HG03103 (cell line): ENCODE measurements at regions not wholly inside any gene's neighbourhood (a gene's known extent, or its start where the extent isn't known, plus 50 kb on each side); places are given as distances from the start of the nearest gene placed in this dataset.
"Not testable (repeated sequence)": the region's sequence is repeated elsewhere in the genome, so short reads cannot be mapped to it uniquely, and the experiment has no call there.

Source experiments
- ATAC-seq: cut with Tn5 transposase; IDR thresholded peaks from one replicate; pipeline ENCODE4 v1.9.1; 2021; ENCODE audit warnings: low read depth; ENCODE audit not compliant: unreplicated experiment

DNA sequence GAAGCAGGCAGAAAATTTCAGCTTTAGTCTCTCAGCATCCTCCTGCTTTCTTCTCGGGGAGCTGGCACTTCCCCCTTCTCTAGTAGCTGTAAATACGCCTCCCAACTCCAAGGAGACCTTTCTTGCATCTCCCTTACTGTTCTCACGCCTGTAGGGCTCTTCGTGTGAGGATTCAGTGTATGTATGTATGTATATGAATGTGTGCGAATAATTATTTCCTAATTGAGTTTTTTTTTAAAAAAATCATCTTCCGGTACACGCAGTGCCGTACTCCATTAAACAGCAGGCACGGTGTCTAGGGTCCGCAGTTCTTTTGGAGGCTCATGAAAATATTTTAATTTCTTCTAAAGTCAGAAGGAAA, 85.4 kb downstream of the HFE start:
- ATAC-seq = no peak

DNA sequence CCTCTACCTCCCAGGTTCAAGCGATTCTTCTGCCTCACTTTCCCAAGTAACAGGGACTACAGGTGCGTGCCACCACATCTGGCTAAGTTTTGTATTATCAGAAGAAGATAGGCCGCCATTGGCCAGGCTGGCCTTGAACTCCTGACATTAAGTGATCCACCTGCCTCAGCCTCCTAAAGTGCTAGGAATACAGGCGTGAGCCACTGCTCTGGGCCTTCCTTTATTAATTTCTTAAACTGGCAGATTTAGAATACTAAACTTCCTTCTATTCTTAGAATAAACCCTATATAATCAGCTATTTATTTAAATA, 86.6 kb downstream of the HFE start:
- ATAC-seq = no peak

- no peak for ATAC-seq
These were observed 87.8 kb downstream of the HFE start for GRCh38 chr6:26175033-26175427.

DNA sequence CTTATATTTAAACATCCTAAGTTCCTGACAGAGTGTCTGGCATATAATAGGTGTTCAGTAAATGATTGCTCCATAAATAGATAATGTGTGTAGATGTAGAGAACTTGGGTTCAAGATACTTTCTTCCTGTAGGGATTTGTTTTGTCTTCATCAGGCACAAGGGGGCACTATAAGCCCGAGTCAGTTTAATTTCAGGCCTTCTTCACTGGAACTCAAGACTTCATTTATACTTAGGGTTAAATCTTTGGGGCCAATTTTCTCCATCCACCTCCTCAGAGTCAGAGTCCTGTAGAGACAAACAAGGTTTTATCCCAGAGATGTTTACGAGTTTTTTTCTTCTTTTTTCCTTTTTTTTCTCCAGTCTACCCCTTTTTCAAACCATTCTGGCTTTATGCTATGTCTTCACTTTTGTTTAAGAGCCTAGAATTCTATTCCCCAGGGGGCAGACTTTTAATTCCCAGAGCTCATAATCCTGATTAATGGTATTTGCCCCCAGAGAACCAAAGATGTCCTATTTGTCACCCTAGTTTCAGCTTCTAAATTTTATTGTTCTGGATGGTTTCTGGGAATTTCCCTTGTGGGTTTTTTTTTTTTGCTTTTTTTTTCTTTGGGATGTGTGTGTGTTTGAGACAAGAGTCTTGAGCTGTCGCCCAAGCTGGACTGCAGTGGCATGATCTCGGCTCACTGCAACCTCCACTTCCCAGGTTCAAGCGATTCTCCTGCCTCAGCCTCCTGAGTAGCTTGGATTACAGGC, 88.4 kb downstream of the HFE start:
- no peak for ATAC-seq

- no peak for ATAC-seq
These were observed 92.4 kb downstream of the HFE start for GRCh38 chr6:26179675-26180074.

- ATAC-seq = no peak
These were observed 93.1 kb downstream of the HFE start for GRCh38 chr6:26180346-26180745.

DNA sequence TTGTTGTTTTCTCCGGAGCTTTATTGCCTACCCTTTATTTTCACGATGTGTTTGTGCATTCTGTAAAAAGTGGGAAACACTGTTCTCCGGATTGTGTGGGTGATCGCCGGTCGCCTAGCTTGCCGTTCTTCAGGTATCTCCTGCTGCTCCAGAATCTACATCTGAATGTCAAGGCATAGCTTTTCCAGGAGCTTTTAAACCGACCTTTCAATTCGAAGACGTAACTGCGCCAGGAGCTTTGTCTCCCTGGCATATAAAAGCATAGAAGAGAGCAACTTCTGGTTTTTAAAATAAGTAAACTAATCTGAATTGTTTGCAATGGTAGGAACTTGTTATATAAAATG, 96.0 kb downstream of the HFE start:
- no peak for ATAC-seq

GRCh38 chr6:26183581-26184366, 96.5 kb downstream of the HFE start:
- no peak for ATAC-seq

GRCh38 chr6:26184367-26184891, 97.2 kb downstream of the HFE start:
- ATAC-seq = no peak

DNA sequence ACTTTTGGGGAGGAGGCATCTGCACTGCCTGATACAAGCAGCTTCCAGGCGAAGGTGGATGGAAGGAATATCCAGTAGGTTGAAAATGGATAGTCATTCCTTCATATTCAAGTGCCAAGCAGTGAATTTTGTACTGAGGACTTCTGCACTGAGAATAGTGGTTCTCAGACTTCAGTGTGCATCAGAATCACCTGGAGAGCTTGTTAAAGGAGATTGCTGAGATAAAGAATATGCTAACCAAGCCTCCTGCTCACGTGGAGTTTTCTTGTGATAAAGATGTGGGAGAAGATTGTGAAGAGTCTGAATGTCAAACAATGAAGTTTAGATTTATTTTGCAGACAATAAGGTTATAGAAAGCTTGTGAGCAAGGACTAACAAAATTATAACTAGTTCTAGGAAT, 97.8 kb downstream of the HFE start:
- no peak for ATAC-seq

DNA sequence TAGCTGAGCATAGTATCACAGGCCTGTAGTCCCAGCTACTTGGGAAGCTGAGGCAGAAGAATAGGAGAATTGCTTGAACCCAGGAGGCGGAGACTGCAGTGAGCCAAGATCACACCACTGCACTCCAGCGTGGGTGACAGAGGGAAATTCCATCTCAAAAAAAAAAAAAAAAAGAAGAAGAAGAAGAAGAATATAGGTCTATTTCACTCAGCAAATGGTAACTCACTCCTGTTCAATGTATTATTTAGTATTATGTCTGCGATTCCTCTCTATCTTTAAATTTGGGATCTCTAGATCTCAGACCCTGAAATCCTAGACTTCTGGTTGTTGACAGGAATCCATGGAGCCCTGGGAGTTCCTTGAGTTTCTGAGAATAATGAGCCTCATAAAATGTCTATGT, 98.6 kb downstream of the HFE start:
- no peak for ATAC-seq

GRCh38 chr6:26186652-26187051, 99.4 kb downstream of the HFE start:
- no peak for ATAC-seq

DNA sequence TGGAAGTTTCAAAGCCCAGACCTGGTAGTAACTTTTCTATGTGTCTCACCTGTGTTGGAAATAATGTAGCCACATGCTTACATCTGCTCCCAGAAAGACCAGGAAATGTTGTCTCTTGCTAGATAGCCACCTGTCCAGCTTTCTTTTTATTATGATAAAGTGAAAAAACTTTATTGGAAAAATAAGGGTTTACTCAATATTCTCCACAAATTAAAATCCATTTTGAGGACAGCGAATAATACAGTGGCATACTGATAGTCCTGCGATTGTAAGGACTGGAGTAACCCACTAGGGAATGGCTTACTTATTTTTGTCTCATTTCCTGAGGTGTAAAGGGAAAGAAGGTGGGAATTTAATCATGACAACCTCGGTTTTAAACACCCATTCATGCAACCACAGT, 100.1 kb downstream of the HFE start:
- no peak for ATAC-seq

DNA sequence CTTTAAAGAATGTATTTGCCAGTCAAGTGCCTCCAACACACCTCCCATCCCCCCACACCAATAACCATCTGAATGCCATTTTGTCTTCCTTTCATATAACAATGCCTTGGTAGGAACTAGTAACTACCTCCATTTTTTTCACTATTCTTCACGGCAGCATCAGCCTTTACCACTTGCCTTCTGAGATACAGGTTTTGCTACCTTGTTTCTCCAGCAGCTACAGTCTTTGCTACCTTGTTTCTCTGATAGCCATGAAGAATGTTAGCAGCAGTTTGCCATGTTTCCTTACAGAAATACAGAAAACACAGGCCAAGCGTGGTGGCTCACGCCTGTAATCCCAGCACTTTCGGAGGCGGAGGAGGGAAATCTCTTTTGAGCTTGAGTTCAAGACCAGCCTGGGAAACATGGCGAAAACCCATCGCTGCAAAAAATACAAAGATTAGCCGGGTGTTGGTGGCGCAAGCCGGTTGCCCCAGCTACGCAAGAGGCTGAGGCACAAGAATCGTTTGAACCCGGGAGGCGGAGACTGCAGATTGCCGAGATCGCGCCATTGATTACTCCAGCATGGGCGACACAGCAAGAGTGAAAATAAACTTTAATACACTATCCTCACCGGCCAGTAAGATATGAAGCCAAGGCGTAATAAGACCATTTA, 100.9 kb downstream of the HFE start:
- ATAC-seq = no peak

DNA sequence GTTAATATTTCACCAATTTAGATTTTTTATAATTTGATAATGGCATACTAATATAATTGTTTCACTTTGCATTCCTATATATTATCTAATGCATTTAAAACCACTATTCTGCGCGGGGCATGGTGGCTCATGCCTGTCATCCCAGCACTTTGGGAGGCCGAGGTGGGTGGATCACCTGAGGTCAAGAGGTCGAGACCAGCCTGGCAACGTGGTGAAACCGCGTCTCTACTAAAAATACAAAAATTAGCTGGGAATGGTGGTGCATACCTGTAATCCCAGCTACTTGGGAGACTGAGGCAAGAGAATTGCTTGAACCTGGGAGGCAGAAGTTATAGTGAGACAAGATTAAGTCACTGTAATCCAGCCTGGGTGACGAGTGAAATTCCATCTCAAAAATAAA, 104.3 kb downstream of the HFE start:
- ATAC-seq = not testable (repeated sequence)

GRCh38 chr6:26193467-26194328, 106.5 kb downstream of the HFE start:
- no peak for ATAC-seq

GRCh38 chr6:26194329-26194701, 107.1 kb downstream of the HFE start:
- ATAC-seq = no peak

GRCh38 chr6:26194816-26195375, 107.7 kb downstream of the HFE start:
- ATAC-seq = no peak

- no peak for ATAC-seq
These were observed 108.2 kb downstream of the HFE start for GRCh38 chr6:26195376-26195923.
